ENCODE measurements at regions not wholly inside any gene's neighbourhood (a gene's known extent, or its start where the extent isn't known, plus 50 kb on each side); places are given as distances from the start of the nearest gene placed in this dataset.
"Not testable (repeated sequence)": the region's sequence is repeated elsewhere in the genome, so short reads cannot be mapped to it uniquely, and the experiment has no call there.

DNA sequence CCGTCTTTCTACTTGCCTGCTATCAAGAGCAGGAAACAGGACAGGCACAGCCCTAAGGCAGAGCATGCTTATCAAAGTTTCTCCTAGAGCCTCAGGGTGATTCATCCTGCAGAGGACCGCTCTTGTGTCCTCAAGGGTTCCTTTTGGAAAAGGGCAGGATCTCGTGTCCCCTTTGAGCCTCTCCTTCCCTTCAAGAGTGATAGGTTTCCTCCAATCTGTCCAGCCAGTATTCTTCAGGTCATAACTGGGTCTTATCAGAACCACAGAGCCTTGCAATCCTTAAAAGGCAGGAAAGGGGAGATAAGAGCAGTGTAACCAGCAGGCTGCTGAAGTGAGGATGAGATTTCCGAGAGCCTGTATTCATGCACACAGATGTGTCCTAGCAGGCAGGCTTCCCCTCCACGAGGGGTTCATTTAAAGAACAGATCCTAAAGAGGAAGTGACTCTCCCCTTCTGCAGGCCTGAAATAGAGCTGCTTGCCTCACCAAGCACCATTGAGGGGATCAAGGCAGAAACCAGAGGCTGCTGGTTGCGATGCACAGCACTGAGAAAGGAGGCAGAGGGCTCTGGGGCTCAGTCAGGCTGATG lies 90.5 kb upstream of the SVIL start:
- no peak for DNase-seq (ENCODE audit: low spot score)

DNA sequence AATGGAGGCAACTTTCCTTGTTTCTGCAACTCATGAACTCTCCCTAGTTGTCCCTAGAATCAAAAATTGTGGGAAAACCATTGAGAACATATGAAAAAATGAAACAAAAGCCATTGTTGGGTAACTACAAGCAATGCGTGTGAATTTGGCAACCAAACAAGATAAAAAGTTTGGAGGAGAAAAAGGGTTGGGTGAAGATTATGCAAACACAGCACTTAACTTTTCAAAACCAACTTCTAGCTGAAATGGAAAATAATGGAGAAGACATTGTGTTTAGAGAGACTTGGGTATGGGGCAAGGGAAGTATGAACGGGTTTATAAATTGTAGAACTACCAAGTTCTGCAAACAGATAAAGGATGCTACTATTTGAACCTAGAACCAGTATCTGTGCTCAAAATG lies 89.0 kb upstream of the SVIL start:
- no peak for DNase-seq (ENCODE audit: low spot score)

DNA sequence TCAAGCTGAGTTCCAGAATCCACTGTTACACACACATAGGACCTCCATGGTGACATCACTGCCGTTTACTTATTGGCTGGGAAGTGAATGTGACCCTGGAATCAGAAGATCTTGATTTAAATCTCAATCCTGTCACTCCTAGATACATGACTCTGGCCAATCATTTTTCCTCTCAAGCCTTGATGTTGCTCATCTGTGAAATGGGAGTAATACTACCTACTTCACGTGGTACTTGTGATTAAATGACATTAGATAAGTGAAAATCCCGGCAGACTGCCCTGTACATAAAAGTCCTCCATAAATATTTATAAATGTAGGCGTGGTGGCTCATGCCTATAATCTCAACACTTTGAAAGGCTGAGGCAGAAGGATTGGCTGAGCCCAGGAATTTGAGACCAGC lies 88.0 kb upstream of the SVIL start:
- DNase-seq (ENCODE audit: low spot score), result no peak

- no peak for DNase-seq (ENCODE audit: low spot score)
Observed at GRCh38 chr10:29720149-29720548, 85.4 kb upstream of the SVIL start.

DNA sequence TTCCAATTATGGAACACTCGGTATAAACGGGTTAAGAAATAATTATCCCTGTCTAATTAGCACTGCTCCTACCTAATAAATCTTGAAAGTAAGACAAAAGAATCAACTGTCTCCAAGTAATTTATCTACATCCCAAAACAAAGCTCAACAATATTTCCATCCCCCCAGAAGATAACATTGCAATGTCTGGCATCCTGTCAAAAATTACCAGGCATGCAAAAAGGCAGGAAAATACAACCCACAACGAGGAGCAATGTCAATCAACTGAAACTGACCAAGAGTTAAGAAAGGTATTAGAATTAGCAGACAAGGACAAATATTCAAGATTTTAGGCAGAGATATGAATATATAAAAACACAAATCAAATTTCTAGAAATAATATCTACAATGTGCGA lies 84.5 kb upstream of the SVIL start:
- DNase-seq (ENCODE audit: low spot score), result no peak

DNA sequence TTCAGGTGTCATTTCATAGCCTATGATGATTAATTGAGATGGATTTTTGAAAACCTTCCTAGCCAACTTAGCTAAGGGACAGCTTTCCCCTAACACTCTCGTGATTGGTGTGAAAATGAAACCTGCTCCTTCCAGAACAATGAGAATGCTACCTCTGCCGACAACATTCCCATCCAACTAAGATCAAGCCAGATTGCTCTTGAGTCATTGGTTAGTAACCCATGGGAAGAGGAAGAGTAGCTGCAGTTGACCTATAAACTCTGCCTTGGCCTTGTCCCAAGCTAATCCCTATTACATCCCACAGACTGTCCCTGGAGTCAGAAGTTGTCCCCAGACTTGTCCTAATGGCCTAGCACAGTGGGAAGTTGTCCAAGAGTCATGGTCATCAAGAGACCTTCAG lies 80.5 kb upstream of the SVIL start:
- DNase-seq (ENCODE audit: low spot score), result no peak

DNA sequence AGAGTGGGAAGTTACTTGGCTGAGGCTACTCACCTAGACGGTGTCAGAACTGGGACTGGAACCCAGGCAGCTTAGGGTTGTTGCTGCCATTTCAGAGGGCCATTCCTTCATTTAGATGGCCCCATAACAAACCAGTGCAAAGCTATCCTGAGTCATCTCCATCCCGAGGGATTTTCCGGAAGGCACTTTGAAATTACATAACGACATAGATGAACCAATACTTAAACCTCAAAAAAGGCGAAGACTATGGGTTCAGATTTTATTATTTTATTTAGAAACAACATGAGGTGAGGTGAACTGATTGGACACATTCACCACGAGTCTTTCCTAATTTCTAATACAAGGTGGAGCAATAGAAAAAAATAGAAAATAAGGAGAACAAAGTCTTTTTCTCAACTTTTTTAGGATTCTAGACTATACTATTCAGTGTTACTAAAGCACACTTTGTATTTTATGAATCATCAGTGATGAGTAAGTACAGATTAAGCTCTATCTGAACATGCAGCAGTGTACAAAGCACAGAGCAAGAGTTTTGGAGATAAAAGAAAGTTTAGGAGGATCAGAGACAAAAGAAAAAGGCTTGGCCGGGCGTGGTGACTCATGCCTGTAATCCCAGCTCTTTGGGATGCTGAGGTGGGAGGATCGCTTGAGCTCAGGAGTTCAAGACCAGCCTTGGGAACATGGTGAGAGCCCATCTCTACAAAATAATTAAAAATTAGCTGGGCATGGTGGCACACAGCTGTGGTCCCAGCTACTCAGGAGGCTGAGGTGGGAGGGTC lies 79.5 kb upstream of the SVIL start:
- DNase-seq (ENCODE audit: low spot score), result no peak

DNA sequence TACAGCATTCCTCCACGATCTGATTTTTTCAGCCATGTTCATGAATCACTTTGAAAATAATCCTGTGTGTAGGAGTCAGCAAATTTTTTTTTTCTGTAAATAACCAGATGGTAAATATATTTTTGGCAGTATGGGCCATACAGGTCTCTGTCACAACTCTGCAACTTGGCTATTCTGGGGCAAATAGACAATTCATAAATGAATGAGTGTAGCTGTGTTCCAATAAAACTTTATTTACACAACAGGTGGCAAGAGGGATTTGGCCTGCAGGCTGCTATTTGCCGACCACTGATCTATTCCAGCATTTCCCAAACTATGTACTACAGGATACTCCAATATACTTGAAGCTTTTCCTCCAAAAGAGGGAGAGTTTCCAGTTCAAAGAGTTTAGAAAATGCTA lies 78.7 kb upstream of the SVIL start:
- DNase-seq (ENCODE audit: low spot score), result no peak

- no peak for DNase-seq (ENCODE audit: low spot score)
Observed at GRCh38 chr10:29712108-29712507, 77.3 kb upstream of the SVIL start.

- DNase-seq (ENCODE audit: low spot score), result no peak
Observed at GRCh38 chr10:29710128-29710527, 75.4 kb upstream of the SVIL start.

GRCh38 chr10:29709484-29710002 lies 74.8 kb upstream of the SVIL start:
- no peak for DNase-seq (ENCODE audit: low spot score)

DNA sequence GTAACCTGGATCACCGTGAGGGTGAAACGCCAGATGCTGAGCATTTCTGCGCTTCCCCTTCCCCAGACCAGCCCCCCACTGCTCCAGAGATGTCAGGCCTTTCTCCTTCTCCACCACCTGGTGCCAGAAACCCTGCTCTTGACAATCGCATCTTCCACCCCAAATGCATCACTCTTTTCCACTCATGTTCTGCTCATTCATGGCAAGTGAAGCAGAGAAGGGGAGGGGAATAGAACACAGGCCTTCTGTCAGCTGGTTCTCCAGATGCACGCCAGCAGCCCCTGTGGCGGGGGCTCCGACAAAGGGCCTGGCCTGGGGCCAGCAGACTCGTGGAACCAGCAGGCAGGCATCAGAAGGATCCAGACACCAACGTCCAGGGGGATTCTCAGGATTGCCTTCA lies 68.5 kb upstream of the SVIL start:
- DNase-seq (ENCODE audit: low spot score), result no peak

GRCh38 chr10:29702273-29703164 lies 67.7 kb upstream of the SVIL start:
- no peak for DNase-seq (ENCODE audit: low spot score)

DNA sequence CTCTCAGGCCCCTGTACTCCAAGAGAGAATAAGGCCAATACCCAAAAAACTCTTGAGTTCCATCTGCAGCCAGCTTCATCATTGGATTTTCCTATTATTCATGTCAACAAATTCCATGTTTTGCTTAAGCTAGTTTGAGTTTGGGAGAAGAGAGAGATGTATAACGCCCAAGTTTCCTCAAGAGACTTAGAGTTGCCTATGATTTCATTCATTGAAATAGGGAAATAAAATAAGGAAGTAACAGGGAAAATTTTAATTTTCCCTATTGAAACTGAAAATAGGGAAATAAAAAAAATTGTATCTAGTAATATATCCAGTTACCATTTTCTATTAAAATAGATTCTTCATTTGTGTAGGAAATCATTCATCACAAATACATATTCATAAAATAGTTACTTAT lies 66.5 kb upstream of the SVIL start:
- DNase-seq (ENCODE audit: low spot score), result no peak

GRCh38 chr10:29699621-29700020 lies 64.8 kb upstream of the SVIL start:
- DNase-seq (ENCODE audit: low spot score), result no peak

DNA sequence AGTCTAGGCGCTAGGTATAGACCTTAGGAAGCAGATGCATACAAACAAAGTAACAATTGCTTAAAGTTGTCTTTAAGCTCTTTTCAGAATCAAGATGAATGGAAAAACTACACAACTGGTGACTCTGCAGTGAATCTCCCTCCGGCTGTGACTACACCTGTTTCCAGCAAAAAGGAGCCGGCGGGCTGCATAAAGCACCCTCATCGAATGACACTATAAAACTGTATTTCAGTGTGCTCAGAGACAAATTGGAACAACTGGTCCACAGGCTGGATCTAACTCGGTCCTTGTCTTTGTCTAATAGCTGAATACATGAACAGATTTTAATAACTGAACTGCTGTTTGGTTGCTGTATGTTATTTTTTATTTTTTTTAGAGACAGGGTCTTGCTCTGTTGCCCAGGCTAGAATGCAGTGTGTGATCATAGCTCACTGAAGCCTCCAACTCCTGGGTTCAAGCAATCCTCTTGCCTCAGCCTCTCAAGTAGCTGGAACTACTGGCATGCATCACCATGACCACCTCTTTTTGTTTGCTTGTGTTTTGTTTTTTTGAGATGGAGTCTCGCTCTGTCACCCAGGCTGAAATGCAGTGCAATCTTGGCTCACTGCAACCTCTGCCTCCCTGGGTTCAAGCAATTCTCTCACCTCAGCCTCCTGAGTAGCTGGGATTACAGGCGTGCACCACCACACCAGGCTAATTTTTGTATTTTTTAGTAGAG lies 64.2 kb upstream of the SVIL start:
- no peak for DNase-seq (ENCODE audit: low spot score)

GRCh38 chr10:29696581-29696980 lies 61.8 kb upstream of the SVIL start:
- DNase-seq (ENCODE audit: low spot score), result not testable (repeated sequence)

DNA sequence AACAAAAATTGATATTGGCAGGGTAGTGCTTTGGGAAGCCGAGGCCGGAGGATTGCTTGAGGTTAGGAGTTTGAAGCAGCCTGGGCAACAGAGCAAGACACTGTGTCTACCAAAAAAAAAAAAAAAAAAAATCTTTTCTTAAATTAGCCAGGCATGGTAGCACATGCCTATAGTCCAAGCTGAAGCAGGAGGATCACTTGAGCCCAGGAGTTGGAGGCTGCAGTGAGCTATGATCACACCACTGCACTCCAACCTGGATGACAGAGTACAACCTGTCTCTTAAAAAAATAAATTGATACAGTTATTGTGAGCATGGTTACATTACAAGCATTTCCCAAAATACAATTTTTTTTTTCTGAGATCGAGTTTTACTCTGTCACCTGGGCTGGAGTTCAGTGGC lies 59.4 kb upstream of the SVIL start:
- DNase-seq (ENCODE audit: low spot score), result no peak

- DNase-seq (ENCODE audit: low spot score), result no peak
Observed at GRCh38 chr10:29692121-29692539, 57.4 kb upstream of the SVIL start.

DNA sequence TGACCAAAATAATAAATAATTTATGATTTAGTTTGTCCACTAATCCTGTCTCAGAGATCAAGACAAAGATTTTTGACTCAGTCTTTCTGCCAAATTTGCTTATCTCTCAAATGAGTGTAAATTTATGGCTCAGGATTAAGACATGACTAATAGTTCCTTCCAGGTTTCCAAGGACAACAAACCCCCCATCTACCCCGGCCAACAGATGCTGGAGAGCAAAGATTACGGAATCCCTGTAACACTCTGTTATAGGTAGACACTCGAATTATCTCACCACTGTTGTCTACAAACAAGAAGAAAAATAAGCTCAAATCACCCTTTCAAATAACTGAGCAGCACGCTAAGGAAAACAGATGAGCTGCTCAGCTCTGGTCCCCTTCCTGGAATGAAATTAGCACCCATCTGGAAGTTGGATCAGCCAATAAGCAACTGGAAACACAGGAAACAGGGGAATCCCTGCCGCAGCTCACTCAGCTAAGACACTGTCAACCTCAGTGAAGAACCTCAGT lies 56.8 kb upstream of the SVIL start:
- DNase-seq (ENCODE audit: low spot score), result no peak

GRCh38 chr10:29689001-29689400 lies 54.2 kb upstream of the SVIL start:
- DNase-seq (ENCODE audit: low spot score), result no peak

- DNase-seq (ENCODE audit: low spot score), result no peak
Observed at GRCh38 chr10:29688230-29688661, 53.5 kb upstream of the SVIL start.
